ENCODE measurements at regions not wholly inside any gene's neighbourhood (a gene's known extent, or its start where the extent isn't known, plus 50 kb on each side); places are given as distances from the start of the nearest gene placed in this dataset.

- ChIA-PET POLR2A (ENCODE audit: low non-redundant PET) (no interaction called here), CTCF (no interaction called here)
- intact Hi-C loops (cut with micrococcal nuclease; ENCODE audit: unreplicated experiment), result no loop called here
- Histone ChIP-seq H3K4me1 (ENCODE audit: insufficient read depth, low read length, poor library complexity, severe bottlenecking) (peaks cover 5% of the 10 kb centered on the region), H3K27me3 (replicated peaks; ENCODE audit: insufficient read depth, low read depth, low read length, poor library complexity) (no peaks in the 10 kb centered on the region), H3K9me3 (ENCODE audit: low read depth, low read length, poor library complexity, severe bottlenecking) (no peaks in the 10 kb centered on the region), H3K4me3 (ENCODE audit: low read depth, low read length, poor library complexity, severe bottlenecking) (no peak overlapping the region), H3K27ac (ENCODE audit: low read depth, low read length, poor library complexity, severe bottlenecking) (no peak overlapping the region), H3K36me3 (ENCODE audit: insufficient read depth, low read length, poor library complexity, severe bottlenecking) (no peaks in the 10 kb centered on the region)
- no peak for DNase-seq (ENCODE audit: low spot score)
- TF ChIP-seq, protein P1, sequence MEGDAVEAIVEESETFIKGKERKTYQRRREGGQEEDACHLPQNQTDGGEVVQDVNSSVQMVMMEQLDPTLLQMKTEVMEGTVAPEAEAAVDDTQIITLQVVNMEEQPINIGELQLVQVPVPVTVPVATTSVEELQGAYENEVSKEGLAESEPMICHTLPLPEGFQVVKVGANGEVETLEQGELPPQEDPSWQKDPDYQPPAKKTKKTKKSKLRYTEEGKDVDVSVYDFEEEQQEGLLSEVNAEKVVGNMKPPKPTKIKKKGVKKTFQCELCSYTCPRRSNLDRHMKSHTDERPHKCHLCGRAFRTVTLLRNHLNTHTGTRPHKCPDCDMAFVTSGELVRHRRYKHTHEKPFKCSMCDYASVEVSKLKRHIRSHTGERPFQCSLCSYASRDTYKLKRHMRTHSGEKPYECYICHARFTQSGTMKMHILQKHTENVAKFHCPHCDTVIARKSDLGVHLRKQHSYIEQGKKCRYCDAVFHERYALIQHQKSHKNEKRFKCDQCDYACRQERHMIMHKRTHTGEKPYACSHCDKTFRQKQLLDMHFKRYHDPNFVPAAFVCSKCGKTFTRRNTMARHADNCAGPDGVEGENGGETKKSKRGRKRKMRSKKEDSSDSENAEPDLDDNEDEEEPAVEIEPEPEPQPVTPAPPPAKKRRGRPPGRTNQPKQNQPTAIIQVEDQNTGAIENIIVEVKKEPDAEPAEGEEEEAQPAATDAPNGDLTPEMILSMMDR (conservative IDR thresholded peaks at IDR 0.05; ENCODE audit: low read depth, low read length), result no peak
- TF ChIP-seq EZH2 (IDR thresholded peaks at IDR 0.05; ENCODE audit: borderline replicate concordance, low read depth, low read length, poor library complexity, severe bottlenecking), result no peak
- BruUV-seq (replicated peaks), result no TSS peak
Measured at GRCh38 chr3:162546910-162547309, 1050.3 kb downstream of the OTOL1 start.

DNA sequence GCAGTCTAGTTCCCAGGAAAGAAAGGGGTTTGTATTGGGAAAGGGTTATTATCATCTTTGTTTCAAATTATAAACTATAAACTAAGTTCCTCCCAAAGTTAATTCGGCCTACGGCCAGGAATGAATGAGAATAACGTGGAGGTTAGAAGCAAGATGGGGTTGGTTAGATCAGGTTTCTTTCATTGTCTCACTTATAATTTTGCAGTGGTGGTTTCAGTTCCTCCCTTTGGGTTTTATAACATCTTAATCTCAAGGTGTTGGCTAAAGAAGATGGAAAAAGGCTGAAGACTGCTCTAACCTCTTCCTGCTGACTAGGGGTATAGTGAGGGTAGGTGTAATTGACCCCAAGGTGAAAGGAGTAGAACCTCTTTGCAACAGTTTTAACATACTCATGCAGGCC, 1050.7 kb downstream of the OTOL1 start:
- BruUV-seq (replicated peaks), result no TSS peak
- CTCF ChIA-PET, result no interaction called here
- H3K9me3 ChIP-seq (ENCODE audit: low read depth, low read length, poor library complexity, severe bottlenecking), result no peaks in the 10 kb centered on the region

DNA sequence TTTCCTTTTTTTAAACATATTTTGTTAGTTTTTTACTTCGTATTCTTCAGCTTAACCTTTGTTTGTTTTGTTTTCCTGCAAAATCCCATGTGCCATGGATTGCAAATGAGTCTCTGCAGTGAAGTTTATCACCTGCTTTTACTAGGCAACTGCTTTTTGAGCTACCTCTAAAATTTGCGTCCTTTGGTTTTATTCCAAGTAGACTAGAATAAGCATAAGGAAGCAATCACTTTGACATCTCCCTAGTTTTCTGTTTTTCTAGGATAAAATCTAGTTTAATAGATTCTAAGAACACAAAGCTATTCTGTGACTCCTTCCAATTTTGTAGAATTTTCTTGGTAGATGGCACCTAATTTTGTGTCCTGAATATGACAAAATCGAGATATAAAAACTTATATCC, 1059.2 kb downstream of the OTOL1 start:
- Histone ChIP-seq H3K27ac (ENCODE audit: low read depth, low read length, poor library complexity, severe bottlenecking) (no peak overlapping the region), H3K4me1 (ENCODE audit: insufficient read depth, low read length, poor library complexity, severe bottlenecking) (peaks cover 28% of the 10 kb centered on the region), H3K27me3 (replicated peaks; ENCODE audit: insufficient read depth, low read depth, low read length, poor library complexity) (no peaks in the 10 kb centered on the region), H3K9me3 (ENCODE audit: low read depth, low read length, poor library complexity, severe bottlenecking) (no peaks in the 10 kb centered on the region), H3K36me3 (ENCODE audit: insufficient read depth, low read length, poor library complexity, severe bottlenecking) (no peaks in the 10 kb centered on the region), H3K4me3 (ENCODE audit: low read depth, low read length, poor library complexity, severe bottlenecking) (no peak overlapping the region)
- intact Hi-C loops (cut with micrococcal nuclease; ENCODE audit: unreplicated experiment), result no loop called here
- BruUV-seq (replicated peaks), result no TSS peak
- ChIA-PET CTCF (no interaction called here), POLR2A (ENCODE audit: low non-redundant PET) (no interaction called here)
- TF ChIP-seq, protein P1 (conservative IDR thresholded peaks at IDR 0.05; ENCODE audit: low read depth, low read length), result no peak
- no peak for DNase-seq (ENCODE audit: low spot score)

More for the DNA sequence above, 1050.7 kb downstream of the OTOL1 start:
- Histone ChIP-seq H3K4me1 (ENCODE audit: insufficient read depth, low read length, poor library complexity, severe bottlenecking) (peaks cover 5% of the 10 kb centered on the region), H3K4me3 (ENCODE audit: low read depth, low read length, poor library complexity, severe bottlenecking) (no peak overlapping the region), H3K27ac (ENCODE audit: low read depth, low read length, poor library complexity, severe bottlenecking) (no peak overlapping the region), H3K36me3 (ENCODE audit: insufficient read depth, low read length, poor library complexity, severe bottlenecking) (no peaks in the 10 kb centered on the region), H3K27me3 (replicated peaks; ENCODE audit: insufficient read depth, low read depth, low read length, poor library complexity) (no peaks in the 10 kb centered on the region)
- no peak for DNase-seq (ENCODE audit: low spot score)
- no peak for TF ChIP-seq EZH2 (IDR thresholded peaks at IDR 0.05; ENCODE audit: borderline replicate concordance, low read depth, low read length, poor library complexity, severe bottlenecking)
- TF ChIP-seq, protein P1 (conservative IDR thresholded peaks at IDR 0.05; ENCODE audit: low read depth, low read length), result no peak
- POLR2A ChIA-PET (ENCODE audit: low non-redundant PET), result no interaction called here
- intact Hi-C loops (cut with micrococcal nuclease; ENCODE audit: unreplicated experiment), result no loop called here

Data from A673 (cell line).